ENCODE measurements at regions not wholly inside any gene's neighbourhood (a gene's known extent, or its start where the extent isn't known, plus 50 kb on each side); places are given as distances from the start of the nearest gene placed in this dataset.

- TF ChIP-seq CTCF (conservative IDR thresholded peaks at IDR 0.05 in 1 of 2, IDR thresholded peaks at IDR 0.05 in 1 of 2; ENCODE audit: extremely low read depth in 1 of 2, insufficient read depth in 1 of 2, low read depth in 1 of 2, low read length in 2 of 2), result no peak
- TF ChIP-seq EZH2 (IDR thresholded peaks at IDR 0.05; ENCODE audit: borderline replicate concordance, low read length), result no peak
Observed at GRCh38 chr5:17723876-17724275, 89.6 kb downstream of the TAF11L14 start.
